ENCODE measurements at regions not wholly inside any gene's neighbourhood (a gene's known extent, or its start where the extent isn't known, plus 50 kb on each side); places are given as distances from the start of the nearest gene placed in this dataset.

DNA sequence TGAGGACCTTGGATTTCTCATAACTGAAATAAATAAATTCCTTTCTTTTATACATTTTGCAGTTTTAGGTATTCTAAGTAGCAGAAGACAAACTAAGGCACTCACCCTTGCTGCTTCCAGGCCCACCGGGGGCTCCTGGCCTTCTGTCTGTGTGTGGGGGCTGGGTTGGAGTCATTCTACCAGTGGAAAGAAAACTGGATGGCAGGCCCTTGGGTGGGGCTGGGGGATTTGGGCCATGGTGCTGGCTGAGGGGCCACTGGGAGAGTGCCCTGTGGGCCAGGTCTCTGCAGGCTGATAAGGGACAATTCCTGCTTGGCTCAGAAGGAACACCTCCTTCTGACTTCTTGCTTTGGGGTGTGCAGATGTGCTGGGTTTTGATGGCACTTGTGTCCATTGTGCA lies 54.0 kb upstream of the CSF3R start:
- peaks cover 10% of the 10 kb centered on the region for H3K4me1 Mint-ChIP-seq
- Histone ChIP-seq H3K9me3 (ENCODE audit: control insufficient read depth, low read length) (peaks cover 5% of the 10 kb centered on the region), H3K4me3 (ENCODE audit: low read length) (no peak overlapping the region), H3K36me3 (ENCODE audit: control insufficient read depth, insufficient read depth, low read length) (no peaks in the 10 kb centered on the region), H3K27me3 (ENCODE audit: control insufficient read depth, insufficient read depth, low read length, poor library complexity, severe bottlenecking) (no peaks in the 10 kb centered on the region), H3K9ac (ENCODE audit: extremely low read depth, low read length, poor library complexity, severe bottlenecking) (no peak overlapping the region), H3K27ac (ENCODE audit: low read depth, low read length) (no peak overlapping the region), H3K4me1 (ENCODE audit: control insufficient read depth, insufficient read depth, low read length) (no peaks in the 10 kb centered on the region)
- H3K9me3 Mint-ChIP-seq: peaks cover 5% of the 10 kb centered on the region
- H3K36me3 Mint-ChIP-seq (ENCODE audit: low read depth): no peaks in the 10 kb centered on the region
- peaks cover 1% of the 10 kb centered on the region for H3K27me3 Mint-ChIP-seq (ENCODE audit: insufficient read depth)
- TF ChIP-seq, protein P1, sequence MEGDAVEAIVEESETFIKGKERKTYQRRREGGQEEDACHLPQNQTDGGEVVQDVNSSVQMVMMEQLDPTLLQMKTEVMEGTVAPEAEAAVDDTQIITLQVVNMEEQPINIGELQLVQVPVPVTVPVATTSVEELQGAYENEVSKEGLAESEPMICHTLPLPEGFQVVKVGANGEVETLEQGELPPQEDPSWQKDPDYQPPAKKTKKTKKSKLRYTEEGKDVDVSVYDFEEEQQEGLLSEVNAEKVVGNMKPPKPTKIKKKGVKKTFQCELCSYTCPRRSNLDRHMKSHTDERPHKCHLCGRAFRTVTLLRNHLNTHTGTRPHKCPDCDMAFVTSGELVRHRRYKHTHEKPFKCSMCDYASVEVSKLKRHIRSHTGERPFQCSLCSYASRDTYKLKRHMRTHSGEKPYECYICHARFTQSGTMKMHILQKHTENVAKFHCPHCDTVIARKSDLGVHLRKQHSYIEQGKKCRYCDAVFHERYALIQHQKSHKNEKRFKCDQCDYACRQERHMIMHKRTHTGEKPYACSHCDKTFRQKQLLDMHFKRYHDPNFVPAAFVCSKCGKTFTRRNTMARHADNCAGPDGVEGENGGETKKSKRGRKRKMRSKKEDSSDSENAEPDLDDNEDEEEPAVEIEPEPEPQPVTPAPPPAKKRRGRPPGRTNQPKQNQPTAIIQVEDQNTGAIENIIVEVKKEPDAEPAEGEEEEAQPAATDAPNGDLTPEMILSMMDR (conservative IDR thresholded peaks at IDR 0.05): no peak
- no peak overlapping the region for H3K27ac Mint-ChIP-seq
- no peak overlapping the region for H3K4me3 Mint-ChIP-seq
- WGBS, 2 experiments (ENCODE audit: insufficient coverage in 1 of 2, insufficient read length in 1 of 2): 91% methylated on average over 1 of the region's 1 CpG; no CpG with 5 or more reads in 1 of the 2 experiments
- peak; percentile 30 for DNase-seq

DNA sequence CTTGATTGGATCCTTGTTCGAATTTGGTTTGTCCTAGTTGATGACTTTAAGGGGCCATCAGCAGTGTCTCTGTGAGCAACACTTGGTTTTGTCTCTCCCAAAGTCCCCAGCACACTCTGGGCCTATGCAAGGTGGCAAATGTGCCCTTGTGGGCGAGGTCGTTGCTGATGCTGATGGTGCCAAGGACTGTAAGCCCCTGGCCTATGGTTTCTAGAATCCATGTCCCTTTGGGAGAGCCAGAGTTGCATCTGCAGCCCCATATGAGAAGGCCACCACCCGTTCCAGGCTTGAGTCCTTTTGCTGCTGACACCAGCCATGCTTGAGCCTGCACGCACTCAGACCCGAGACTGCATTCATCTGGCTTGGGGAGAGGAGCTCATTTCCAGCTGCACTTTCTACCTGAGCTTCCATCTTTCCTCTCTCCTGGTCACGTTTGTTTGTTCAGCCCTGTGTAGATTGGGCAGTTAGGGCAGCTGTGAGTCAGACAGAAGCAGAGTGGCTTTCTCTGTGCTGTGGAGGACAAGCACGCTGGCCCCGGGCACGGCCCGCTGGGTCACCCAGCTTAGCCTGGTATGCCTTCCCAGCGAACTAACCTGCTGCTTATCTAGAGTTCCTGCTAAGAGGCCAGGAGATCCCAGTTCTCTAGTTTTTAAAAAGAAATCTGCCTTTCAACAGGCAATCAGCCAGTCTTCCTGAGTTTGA lies 52.1 kb upstream of the CSF3R start:
- Mint-ChIP-seq H3K27me3 (ENCODE audit: insufficient read depth) (peaks cover 1% of the 10 kb centered on the region), H3K9me3 (peaks cover 5% of the 10 kb centered on the region), H3K4me1 (peaks cover 9% of the 10 kb centered on the region), H3K36me3 (ENCODE audit: low read depth) (no peaks in the 10 kb centered on the region), H3K4me3 (no peak overlapping the region), H3K27ac (no peak overlapping the region)
- Histone ChIP-seq H3K4me3 (ENCODE audit: low read length) (no peak overlapping the region), H3K9me3 (ENCODE audit: control insufficient read depth, low read length) (peaks cover 5% of the 10 kb centered on the region), H3K27me3 (ENCODE audit: control insufficient read depth, insufficient read depth, low read length, poor library complexity, severe bottlenecking) (no peaks in the 10 kb centered on the region), H3K4me1 (ENCODE audit: control insufficient read depth, insufficient read depth, low read length) (no peaks in the 10 kb centered on the region), H3K36me3 (ENCODE audit: control insufficient read depth, insufficient read depth, low read length) (no peaks in the 10 kb centered on the region), H3K9ac (ENCODE audit: extremely low read depth, low read length, poor library complexity, severe bottlenecking) (no peak overlapping the region), H3K27ac (ENCODE audit: low read depth, low read length) (no peak overlapping the region)
- 86 to 91% methylated on average over 9 to 12 of the region's 12 CpGs for WGBS, 2 experiments (ENCODE audit: insufficient coverage in 1 of 2, insufficient read length in 1 of 2)
- TF ChIP-seq, protein P1 (conservative IDR thresholded peaks at IDR 0.05): no peak
- DNase-seq: peak; percentile 19

DNA sequence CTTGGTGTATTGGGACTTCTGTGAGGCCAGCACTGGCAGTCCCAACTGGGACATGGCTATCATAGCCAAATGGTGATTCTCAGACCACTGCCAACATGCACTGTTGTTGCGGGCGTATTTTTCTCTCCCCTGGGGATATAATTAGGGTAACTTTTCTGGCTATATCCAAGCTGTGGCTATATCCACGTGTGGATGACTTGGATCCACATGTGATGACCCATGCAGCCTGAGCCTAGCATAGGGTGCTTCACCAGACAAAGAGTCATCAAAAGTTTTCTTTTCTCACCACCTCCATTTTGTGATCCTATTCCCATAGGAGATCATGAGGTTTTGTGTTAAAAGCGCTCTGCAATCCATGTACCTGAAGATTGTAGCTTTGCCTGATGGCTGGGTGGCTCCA lies 51.2 kb upstream of the CSF3R start:
- WGBS, 2 experiments (ENCODE audit: insufficient coverage in 1 of 2, insufficient read length in 1 of 2): 89% methylated on average over 4 of the region's 4 CpGs
- H3K27me3 Mint-ChIP-seq (ENCODE audit: insufficient read depth): peaks cover 1% of the 10 kb centered on the region

More for the DNA sequence above, 51.2 kb upstream of the CSF3R start:
- no peak overlapping the region for H3K4me3 ChIP-seq (ENCODE audit: low read length)
- H3K27me3 ChIP-seq (ENCODE audit: control insufficient read depth, insufficient read depth, low read length, poor library complexity, severe bottlenecking): no peaks in the 10 kb centered on the region
- Mint-ChIP-seq H3K9me3 (peaks cover 5% of the 10 kb centered on the region), H3K36me3 (ENCODE audit: low read depth) (no peaks in the 10 kb centered on the region), H3K27ac (no peak overlapping the region), H3K4me1 (peaks cover 6% of the 10 kb centered on the region), H3K4me3 (no peak overlapping the region)
- no peaks in the 10 kb centered on the region for H3K4me1 ChIP-seq (ENCODE audit: control insufficient read depth, insufficient read depth, low read length)
- no peak overlapping the region for H3K9ac ChIP-seq (ENCODE audit: extremely low read depth, low read length, poor library complexity, severe bottlenecking)
- H3K27ac ChIP-seq (ENCODE audit: low read depth, low read length): no peak overlapping the region
- H3K36me3 ChIP-seq (ENCODE audit: control insufficient read depth, insufficient read depth, low read length): no peaks in the 10 kb centered on the region
- DNase-seq: peak; percentile 24
- TF ChIP-seq, protein P1 (conservative IDR thresholded peaks at IDR 0.05): no peak
- H3K9me3 ChIP-seq (ENCODE audit: control insufficient read depth, low read length): peaks cover 5% of the 10 kb centered on the region

All from endodermal cell (in vitro differentiated cells).